Lower leg skin (tissue), 3 donors: ENCODE measurements at regions not wholly inside any gene's neighbourhood (a gene's known extent, or its start where the extent isn't known, plus 50 kb on each side); places are given as distances from the start of the nearest gene placed in this dataset.

Source experiments
- CTCF ChIP-seq, 3 donors: fragments of 450-650 bp; IDR thresholded peaks; one replicate each; pipeline ENCODE4 v1.5.1; 2016; ENCODE audit warnings: antibody characterized with exemption in 3 of 3, mild to moderate bottlenecking in 3 of 3, moderate library complexity in 2 of 3
- POLR2A ChIP-seq, 2 donors: fragments of 450-650 bp; IDR thresholded peaks; one replicate each; pipeline ENCODE4 v1.6.1; 2016 to 2017; ENCODE audit warnings: antibody characterized with exemption in 2 of 2, mild to moderate bottlenecking in 1 of 2, moderate library complexity in 1 of 2

DNA sequence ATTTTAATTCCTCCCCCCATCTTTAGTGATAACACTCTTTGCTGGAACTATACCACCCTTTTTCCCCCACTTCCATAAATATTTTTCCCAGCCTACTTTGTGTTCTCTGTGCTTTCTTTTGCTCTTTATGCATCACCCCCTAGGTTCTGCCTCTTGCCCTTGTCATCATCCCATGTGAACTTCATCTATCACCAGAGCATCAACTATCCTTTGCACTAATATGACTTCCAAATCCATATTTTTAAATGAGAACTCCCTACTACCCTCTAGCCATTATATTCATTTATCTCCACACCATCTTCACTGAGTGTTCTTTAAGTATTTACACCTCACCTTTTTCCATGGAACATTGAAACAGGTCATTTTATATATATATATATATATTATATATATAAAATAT lies 452.7 kb downstream of the FOXO1 start:
- TF ChIP-seq POLR2A (IDR thresholded peaks at IDR 0.05) (no peak), CTCF (IDR thresholded peaks at IDR 0.05) (no peak)
